Gastrocnemius medialis (tissue), 4 donors: ENCODE measurements at regions not wholly inside any gene's neighbourhood (a gene's known extent, or its start where the extent isn't known, plus 50 kb on each side); places are given as distances from the start of the nearest gene placed in this dataset.
"Not testable (repeated sequence)": the region's sequence is repeated elsewhere in the genome, so short reads cannot be mapped to it uniquely, and the experiment has no call there.

Source experiments
- ATAC-seq, 2 donors: fragments of 150-250 bp; one replicate each; pipeline ENCODE4 v1.9.1; 2016
- DNase-seq, 2 donors: peaks; one replicate each; pipeline ENCODE4 v3.0.0-alpha.2; 2019
- H3K27ac ChIP-seq, 4 donors: fragments of 200-600 bp; sonication (generic); 1 replicate in 1 of 4; 2 replicates in 3 of 4; pipeline ENCODE4 v1.5.1; 2016 to 2018; ENCODE audit warnings: mild to moderate bottlenecking in 2 of 4, moderate library complexity in 1 of 4
- H3K27me3 ChIP-seq, 3 donors: fragments of 200-600 bp; sonication (generic) in 2 of 3; 1 replicate in 1 of 3; 2 replicates in 2 of 3; pipeline versions ENCODE4 v1.5.1 to v1.6.0; 2016 to 2019; ENCODE audit warnings: mild to moderate bottlenecking in 1 of 3, moderate library complexity in 1 of 3
- H3K36me3 ChIP-seq, 2 donors: fragments of 200-600 bp; sonication (generic) in 1 of 2; one replicate each; pipeline ENCODE4 v1.5.1; 2017 to 2018
- H3K4me1 ChIP-seq, 2 donors: fragments of 200-600 bp; sonication (generic) in 1 of 2; one replicate each; pipeline ENCODE4 v1.5.1; 2016 to 2017; ENCODE audit warnings: mild to moderate bottlenecking in 2 of 2
- H3K4me3 ChIP-seq, 4 donors: fragments of 200-600 bp; sonication (generic) in 3 of 4; 1 replicate in 1 of 4; 2 replicates in 3 of 4; pipeline ENCODE4 v1.5.1; 2016 to 2019; ENCODE audit warnings: mild to moderate bottlenecking in 2 of 4
- H3K9me3 ChIP-seq, 3 donors: fragments of 200-600 bp; sonication (generic) in 2 of 3; 1 replicate in 1 of 3; 2 replicates in 2 of 3; pipeline ENCODE4 v1.5.1; 2016 to 2019
- CTCF ChIP-seq, 5 experiments: fragments of 450-650 bp in 3 of 5; fragments of 200-600 bp in 2 of 5; sonication (generic) in 2 of 5; IDR thresholded peaks in 4 of 5; conservative IDR thresholded peaks in 1 of 5; 1 replicate in 4 of 5; 2 replicates in 1 of 5; pipeline ENCODE4 v1.5.1; 2016 to 2019; ENCODE audit warnings: antibody characterized with exemption in 5 of 5, mild to moderate bottlenecking in 3 of 5, moderate library complexity in 3 of 5
- POLR2A ChIP-seq, 2 donors: fragments of 450-650 bp; IDR thresholded peaks; one replicate each; pipeline ENCODE4 v1.6.1; 2017; ENCODE audit warnings: antibody characterized with exemption in 2 of 2, mild to moderate bottlenecking in 2 of 2, moderate library complexity in 2 of 2
- in situ Hi-C, 4 donors: fragments of 200-750 bp; cut with MboI; loops; one replicate each; pipeline versions ENCODE4 v1.15.0 to v1.8.0; 2017; ENCODE audit warnings: low sequenced_read_pairs in 4 of 4
- intact Hi-C: fragments of 100-400 bp; cut with DNase I; formaldehyde crosslinking; loops from one replicate; pipeline ENCODE4 v1.15.1; 2023; ENCODE audit warnings: low total_unique reads

- Histone ChIP-seq H3K4me1 (no peaks in the 10 kb centered on the region), H3K36me3 (no peaks in the 10 kb centered on the region), H3K27me3 (no peaks in the 10 kb centered on the region), H3K9me3 (no peaks in the 10 kb centered on the region), H3K27ac (no peak overlapping the region), H3K4me3 (no peak overlapping the region)
- no peak for ATAC-seq
- in situ Hi-C loops: no loop called here
- intact Hi-C loops: no loop called here
- no peak for DNase-seq
- TF ChIP-seq POLR2A (IDR thresholded peaks at IDR 0.05): no peak
- TF ChIP-seq CTCF (IDR thresholded peaks at IDR 0.05 in 4 of 5, conservative IDR thresholded peaks at IDR 0.05 in 1 of 5): no peak
Measured at GRCh38 chr12:72742568-72742967, 470.4 kb downstream of the TRHDE start.

GRCh38 chr12:72746048-72746447 is 473.9 kb downstream of the TRHDE start:
- Histone ChIP-seq H3K27ac (no peak overlapping the region), H3K9me3 (no peaks in the 10 kb centered on the region), H3K4me3 (no peak overlapping the region), H3K27me3 (no peaks in the 10 kb centered on the region), H3K36me3 (no peaks in the 10 kb centered on the region), H3K4me1 (no peaks in the 10 kb centered on the region)
- DNase-seq (no peak), ATAC-seq (no peak)
- TF ChIP-seq POLR2A (IDR thresholded peaks at IDR 0.05) (no peak), CTCF (IDR thresholded peaks at IDR 0.05 in 4 of 5, conservative IDR thresholded peaks at IDR 0.05 in 1 of 5) (no peak)
- intact Hi-C loops (no loop called here), in situ Hi-C loops (no loop called here)

DNA sequence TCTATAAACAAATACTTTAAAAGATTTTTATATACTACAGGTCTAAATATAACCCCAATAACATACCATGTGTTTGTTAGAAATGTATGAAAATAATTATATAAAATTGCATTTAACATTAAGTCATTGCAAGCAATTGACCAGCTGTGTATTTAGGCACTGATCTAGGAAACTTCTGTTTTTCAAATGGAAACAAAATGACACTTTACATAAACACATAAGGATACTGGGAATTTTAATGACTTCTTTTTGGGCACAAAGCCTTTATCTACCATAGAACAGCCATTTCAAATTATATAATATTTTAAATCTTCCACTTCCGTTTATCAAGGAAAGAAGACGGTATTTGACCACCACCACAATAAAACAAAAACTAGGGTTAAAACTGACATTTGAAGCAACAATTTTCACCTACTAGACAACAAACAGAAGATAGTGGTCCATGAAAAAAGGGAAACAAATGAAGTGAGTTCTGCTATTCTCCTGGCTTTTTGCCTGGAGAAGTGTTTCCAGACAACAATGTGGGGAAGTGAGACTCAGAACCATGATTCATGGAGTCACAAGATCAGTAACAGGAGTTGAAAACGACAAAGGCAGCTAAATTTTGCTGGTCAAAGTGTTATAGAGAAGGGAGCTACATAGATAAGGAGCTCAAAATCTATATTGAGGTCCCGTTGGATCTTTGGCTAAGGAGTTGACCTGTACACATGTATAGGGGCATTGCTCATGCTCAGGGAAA is 475.1 kb downstream of the TRHDE start:
- intact Hi-C loops (no loop called here), in situ Hi-C loops (no loop called here)
- Histone ChIP-seq H3K27me3 (no peaks in the 10 kb centered on the region), H3K4me3 (no peak overlapping the region), H3K27ac (no peak overlapping the region), H3K9me3 (no peaks in the 10 kb centered on the region), H3K4me1 (no peaks in the 10 kb centered on the region), H3K36me3 (no peaks in the 10 kb centered on the region)
- DNase-seq (no peak), ATAC-seq (peak in 1 of 2 donors; percentile 51)
- no peak for TF ChIP-seq CTCF (IDR thresholded peaks at IDR 0.05 in 4 of 5, conservative IDR thresholded peaks at IDR 0.05 in 1 of 5)
- no peak for TF ChIP-seq POLR2A (IDR thresholded peaks at IDR 0.05)

GRCh38 chr12:72748971-72749370 is 476.8 kb downstream of the TRHDE start:
- Histone ChIP-seq H3K4me3 (no peak overlapping the region), H3K4me1 (no peaks in the 10 kb centered on the region), H3K36me3 (no peaks in the 10 kb centered on the region), H3K27me3 (no peaks in the 10 kb centered on the region), H3K27ac (no peak overlapping the region), H3K9me3 (no peaks in the 10 kb centered on the region)
- in situ Hi-C loops (no loop called here), intact Hi-C loops (no loop called here)
- no peak for ATAC-seq
- TF ChIP-seq CTCF (IDR thresholded peaks at IDR 0.05 in 4 of 5, conservative IDR thresholded peaks at IDR 0.05 in 1 of 5) (no peak), POLR2A (IDR thresholded peaks at IDR 0.05) (no peak)
- no peak for DNase-seq

GRCh38 chr12:72753571-72753970 is 481.4 kb downstream of the TRHDE start:
- in situ Hi-C loops: no loop called here
- Histone ChIP-seq H3K9me3 (no peaks in the 10 kb centered on the region), H3K27ac (no peak overlapping the region), H3K27me3 (no peaks in the 10 kb centered on the region), H3K4me3 (no peak overlapping the region), H3K4me1 (no peaks in the 10 kb centered on the region), H3K36me3 (no peaks in the 10 kb centered on the region)
- no peak for TF ChIP-seq CTCF (IDR thresholded peaks at IDR 0.05 in 4 of 5, conservative IDR thresholded peaks at IDR 0.05 in 1 of 5)
- no peak for TF ChIP-seq POLR2A (IDR thresholded peaks at IDR 0.05)
- DNase-seq (no peak), ATAC-seq (no peak)
- intact Hi-C loops: no loop called here

GRCh38 chr12:72754026-72754425 is 481.9 kb downstream of the TRHDE start:
- ATAC-seq, DNase-seq, H3K9me3 ChIP-seq, H3K4me3 ChIP-seq, H3K36me3 ChIP-seq, in situ Hi-C loops, intact Hi-C loops, H3K4me1 ChIP-seq, H3K27me3 ChIP-seq, H3K27ac ChIP-seq: not testable (repeated sequence)
